ENCODE measurements at regions not wholly inside any gene's neighbourhood (a gene's known extent, or its start where the extent isn't known, plus 50 kb on each side); places are given as distances from the start of the nearest gene placed in this dataset.

GRCh38 chr21:32094804-32095203 lies 184.0 kb downstream of the MIS18A start:
- Histone ChIP-seq H3K27ac (ENCODE audit: low read length) (no peak overlapping the region), H3K36me3 (ENCODE audit: control insufficient read depth, insufficient read depth, low read length) (no peaks in the 10 kb centered on the region), H3K4me1 (ENCODE audit: control insufficient read depth, insufficient read depth, low read length) (no peaks in the 10 kb centered on the region), H3K4me3 (ENCODE audit: low read depth in 2 of 2, low read length in 2 of 2) (no peak overlapping the region), H3K27me3 (ENCODE audit: control insufficient read depth, insufficient read depth, low read length) (no peaks in the 10 kb centered on the region), H3K9me3 (ENCODE audit: control insufficient read depth, insufficient read depth, low read depth, low read length) (no peaks in the 10 kb centered on the region)
- POLR2A ChIA-PET, result no interaction called here
- no TSS peak for BruUV-seq (replicated peaks)
- intact Hi-C loops (cut with micrococcal nuclease; ENCODE audit: unreplicated experiment), result no loop called here
- DNase-seq (ENCODE audit: low read depth, low spot score) (no peak), ATAC-seq (no peak)
- TF ChIP-seq, protein P1, sequence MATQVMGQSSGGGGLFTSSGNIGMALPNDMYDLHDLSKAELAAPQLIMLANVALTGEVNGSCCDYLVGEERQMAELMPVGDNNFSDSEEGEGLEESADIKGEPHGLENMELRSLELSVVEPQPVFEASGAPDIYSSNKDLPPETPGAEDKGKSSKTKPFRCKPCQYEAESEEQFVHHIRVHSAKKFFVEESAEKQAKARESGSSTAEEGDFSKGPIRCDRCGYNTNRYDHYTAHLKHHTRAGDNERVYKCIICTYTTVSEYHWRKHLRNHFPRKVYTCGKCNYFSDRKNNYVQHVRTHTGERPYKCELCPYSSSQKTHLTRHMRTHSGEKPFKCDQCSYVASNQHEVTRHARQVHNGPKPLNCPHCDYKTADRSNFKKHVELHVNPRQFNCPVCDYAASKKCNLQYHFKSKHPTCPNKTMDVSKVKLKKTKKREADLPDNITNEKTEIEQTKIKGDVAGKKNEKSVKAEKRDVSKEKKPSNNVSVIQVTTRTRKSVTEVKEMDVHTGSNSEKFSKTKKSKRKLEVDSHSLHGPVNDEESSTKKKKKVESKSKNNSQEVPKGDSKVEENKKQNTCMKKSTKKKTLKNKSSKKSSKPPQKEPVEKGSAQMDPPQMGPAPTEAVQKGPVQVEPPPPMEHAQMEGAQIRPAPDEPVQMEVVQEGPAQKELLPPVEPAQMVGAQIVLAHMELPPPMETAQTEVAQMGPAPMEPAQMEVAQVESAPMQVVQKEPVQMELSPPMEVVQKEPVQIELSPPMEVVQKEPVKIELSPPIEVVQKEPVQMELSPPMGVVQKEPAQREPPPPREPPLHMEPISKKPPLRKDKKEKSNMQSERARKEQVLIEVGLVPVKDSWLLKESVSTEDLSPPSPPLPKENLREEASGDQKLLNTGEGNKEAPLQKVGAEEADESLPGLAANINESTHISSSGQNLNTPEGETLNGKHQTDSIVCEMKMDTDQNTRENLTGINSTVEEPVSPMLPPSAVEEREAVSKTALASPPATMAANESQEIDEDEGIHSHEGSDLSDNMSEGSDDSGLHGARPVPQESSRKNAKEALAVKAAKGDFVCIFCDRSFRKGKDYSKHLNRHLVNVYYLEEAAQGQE (IDR thresholded peaks at IDR 0.05; ENCODE audit: insufficient read depth in 1 of 2, low read depth in 2 of 2, low read length in 1 of 2), result no peak
- no peak for TF ChIP-seq SIN3A (IDR thresholded peaks at IDR 0.05; ENCODE audit: borderline replicate concordance, insufficient read depth, low read depth, low read length)
- TF ChIP-seq CTCF (IDR thresholded peaks at IDR 0.05), result no peak
- TF ChIP-seq TCF7L2 (IDR thresholded peaks at IDR 0.05; ENCODE audit: low read depth, low read length), result no peak
- no peak for TF ChIP-seq POLR2AphosphoS5 (IDR thresholded peaks at IDR 0.05; ENCODE audit: low read depth, low read length)
- CTCF ChIA-PET, result no interaction called here
- in situ Hi-C loops (cut with HindIII; ENCODE audit: low pct_unique_long_range_greater_than_20kb, low sequenced_read_pairs), result no loop called here

- POLR2A ChIA-PET, result no interaction called here
- DNase-seq (ENCODE audit: low read depth, low spot score) (no peak), ATAC-seq (no peak)
- no peak for TF ChIP-seq TCF7L2 (IDR thresholded peaks at IDR 0.05; ENCODE audit: low read depth, low read length)
- no peak for TF ChIP-seq CTCF (IDR thresholded peaks at IDR 0.05)
- TF ChIP-seq, protein P1 (IDR thresholded peaks at IDR 0.05; ENCODE audit: insufficient read depth in 1 of 2, low read depth in 2 of 2, low read length in 1 of 2), result no peak
- no peak for TF ChIP-seq SIN3A (IDR thresholded peaks at IDR 0.05; ENCODE audit: borderline replicate concordance, insufficient read depth, low read depth, low read length)
- TF ChIP-seq POLR2AphosphoS5 (IDR thresholded peaks at IDR 0.05; ENCODE audit: low read depth, low read length), result no peak
- Histone ChIP-seq H3K4me3 (ENCODE audit: low read depth in 2 of 2, low read length in 2 of 2) (no peak overlapping the region), H3K4me1 (ENCODE audit: control insufficient read depth, insufficient read depth, low read length) (no peaks in the 10 kb centered on the region), H3K27ac (ENCODE audit: low read length) (no peak overlapping the region), H3K36me3 (ENCODE audit: control insufficient read depth, insufficient read depth, low read length) (no peaks in the 10 kb centered on the region), H3K9me3 (ENCODE audit: control insufficient read depth, insufficient read depth, low read depth, low read length) (no peaks in the 10 kb centered on the region), H3K27me3 (ENCODE audit: control insufficient read depth, insufficient read depth, low read length) (no peaks in the 10 kb centered on the region)
- BruUV-seq (replicated peaks), result no TSS peak
- intact Hi-C loops (cut with micrococcal nuclease; ENCODE audit: unreplicated experiment) (no loop called here), in situ Hi-C loops (cut with HindIII; ENCODE audit: low pct_unique_long_range_greater_than_20kb, low sequenced_read_pairs) (no loop called here)
- CTCF ChIA-PET, result no interaction called here
Measured at GRCh38 chr21:32093646-32094462, 185.0 kb downstream of the MIS18A start.

Measured in Panc1 (cell line).